ENCODE measurements at regions not wholly inside any gene's neighbourhood (a gene's known extent, or its start where the extent isn't known, plus 50 kb on each side); places are given as distances from the start of the nearest gene placed in this dataset.
"Not testable (repeated sequence)": the region's sequence is repeated elsewhere in the genome, so short reads cannot be mapped to it uniquely, and the experiment has no call there.

DNA sequence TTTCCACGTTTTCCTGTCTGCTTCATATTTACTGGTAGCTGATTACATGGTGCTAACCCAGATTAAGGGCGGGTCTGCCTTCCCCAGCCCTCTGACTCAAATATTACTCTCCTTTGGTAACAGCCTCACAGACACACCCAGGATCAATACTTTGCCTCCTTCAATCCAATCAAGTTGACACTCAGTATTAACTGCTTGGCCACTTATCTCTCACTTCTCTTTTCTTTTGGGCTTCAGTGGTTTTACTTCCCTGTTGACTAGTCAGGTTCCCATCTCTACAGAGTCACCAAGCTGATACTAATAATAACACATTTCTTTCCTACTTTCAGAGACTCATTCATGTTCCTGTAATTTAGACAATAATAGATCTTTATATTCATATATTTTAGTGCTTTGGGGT, 302.2 kb upstream of the MAP2 start:
- no peaks in the 10 kb centered on the region for H3K27me3 ChIP-seq (ENCODE audit: control insufficient read depth in 2 of 2, insufficient read depth in 2 of 2, low read length in 2 of 2)
- H3K36me3 ChIP-seq (ENCODE audit: control insufficient read depth in 2 of 3, insufficient read depth in 3 of 3, low read length in 3 of 3), result no peaks in the 10 kb centered on the region
- no peaks in the 10 kb centered on the region for H3K27me3 Mint-ChIP-seq
- H3K36me3 Mint-ChIP-seq, result no peaks in the 10 kb centered on the region
- ChIA-PET CTCF (no interaction called here), POLR2A (no interaction called here)
- no peak overlapping the region for H3K27ac ChIP-seq (ENCODE audit: low read depth, low read length)
- no peaks in the 10 kb centered on the region for H3K4me1 Mint-ChIP-seq
- H3K4me1 ChIP-seq (ENCODE audit: control insufficient read depth in 2 of 2, insufficient read depth in 2 of 2, low read length in 2 of 2), result no peaks in the 10 kb centered on the region
- peaks cover 0 to 15% (median 4%) of the 10 kb centered on the region in 11 donors for H3K9me3 Mint-ChIP-seq
- no peak overlapping the region for H3K4me3 Mint-ChIP-seq
- ATAC-seq (peak; percentile 56), DNase-seq (no peak)
- intact Hi-C loops (cut with micrococcal nuclease), result no loop called here
- H3K4me3 ChIP-seq (ENCODE audit: low read length), result no peak overlapping the region
- no peaks in the 10 kb centered on the region for H3K9me3 ChIP-seq (ENCODE audit: control insufficient read depth in 2 of 3, low read length in 3 of 3)
- no peak overlapping the region for H3K27ac Mint-ChIP-seq

DNA sequence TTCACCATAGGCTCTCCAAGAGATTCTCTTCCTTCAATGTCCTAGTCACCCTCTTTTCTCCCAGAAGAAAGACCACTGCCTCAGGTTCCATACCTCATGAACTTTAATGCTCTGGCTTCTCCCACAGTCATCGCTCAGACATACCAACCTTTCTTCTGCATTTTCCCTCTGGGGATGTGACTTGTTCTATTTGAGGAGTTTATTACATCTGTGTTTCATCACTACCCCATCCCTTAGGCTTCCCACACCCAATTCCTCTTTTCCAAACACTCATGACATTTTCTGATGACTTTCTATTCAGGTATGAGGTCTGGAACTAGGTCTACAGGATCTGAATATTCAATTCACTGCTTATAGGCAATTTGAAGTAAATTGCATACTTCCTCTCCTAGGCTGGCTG, 298.6 kb upstream of the MAP2 start:
- Mint-ChIP-seq H3K9me3 (peaks cover 0 to 11% (median 2%) of the 10 kb centered on the region in 11 donors), H3K4me1 (no peaks in the 10 kb centered on the region), H3K36me3 (no peaks in the 10 kb centered on the region), H3K4me3 (no peak overlapping the region), H3K27ac (peak overlapping the region in 1 of 9 donors; percentile 5), H3K27me3 (no peaks in the 10 kb centered on the region)
- CTCF ChIA-PET, result no interaction called here
- H3K36me3 ChIP-seq (ENCODE audit: control insufficient read depth in 2 of 3, insufficient read depth in 3 of 3, low read length in 3 of 3), result no peaks in the 10 kb centered on the region
- DNase-seq, result no peak
- POLR2A ChIA-PET, result no interaction called here
- no peaks in the 10 kb centered on the region for H3K9me3 ChIP-seq (ENCODE audit: control insufficient read depth in 2 of 3, low read length in 3 of 3)
- H3K27ac ChIP-seq (ENCODE audit: low read depth, low read length), result no peak overlapping the region
- H3K4me3 ChIP-seq (ENCODE audit: low read length), result no peak overlapping the region
- no peaks in the 10 kb centered on the region for H3K4me1 ChIP-seq (ENCODE audit: control insufficient read depth in 2 of 2, insufficient read depth in 2 of 2, low read length in 2 of 2)
- intact Hi-C loops (cut with micrococcal nuclease), result no loop called here
- ATAC-seq, result no peak
- H3K27me3 ChIP-seq (ENCODE audit: control insufficient read depth in 2 of 2, insufficient read depth in 2 of 2, low read length in 2 of 2), result no peaks in the 10 kb centered on the region

DNA sequence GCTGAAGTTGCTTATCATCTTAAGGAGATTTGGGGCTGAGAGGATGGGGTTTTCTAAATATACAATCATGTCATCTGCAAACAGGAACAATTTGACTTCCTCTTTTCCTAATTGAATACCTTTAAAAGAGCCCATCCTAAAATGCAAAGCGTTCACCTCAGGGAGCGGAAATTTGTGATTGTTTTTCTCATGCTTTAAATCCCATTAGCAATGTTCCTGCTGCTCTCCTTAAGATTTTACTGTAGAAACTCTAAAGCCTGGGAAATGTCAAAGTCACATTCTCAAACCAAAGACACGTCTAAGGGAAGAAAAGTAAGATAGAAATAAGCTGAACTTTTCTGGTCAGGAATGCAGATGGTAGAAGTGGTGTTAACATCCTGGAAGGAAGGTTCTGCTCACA, 285.8 kb upstream of the MAP2 start:
- Mint-ChIP-seq H3K36me3 (no peaks in the 10 kb centered on the region), H3K27me3 (peaks cover 0 to 3% (median 0%) of the 10 kb centered on the region in 5 donors), H3K4me1 (no peaks in the 10 kb centered on the region), H3K4me3 (no peak overlapping the region), H3K9me3 (peaks cover 0 to 7% (median 0%) of the 10 kb centered on the region in 11 donors), H3K27ac (no peak overlapping the region)
- Histone ChIP-seq H3K36me3 (ENCODE audit: control insufficient read depth in 2 of 3, insufficient read depth in 3 of 3, low read length in 3 of 3) (no peaks in the 10 kb centered on the region), H3K9me3 (ENCODE audit: control insufficient read depth in 2 of 3, low read length in 3 of 3) (no peaks in the 10 kb centered on the region), H3K27me3 (ENCODE audit: control insufficient read depth in 2 of 2, insufficient read depth in 2 of 2, low read length in 2 of 2) (no peaks in the 10 kb centered on the region), H3K4me3 (ENCODE audit: low read length) (no peak overlapping the region), H3K4me1 (ENCODE audit: control insufficient read depth in 2 of 2, insufficient read depth in 2 of 2, low read length in 2 of 2) (no peaks in the 10 kb centered on the region), H3K27ac (ENCODE audit: low read depth, low read length) (no peak overlapping the region)
- intact Hi-C loops (cut with micrococcal nuclease), result no loop called here
- DNase-seq (no peak), ATAC-seq (no peak)
- CTCF ChIA-PET, result no interaction called here
- POLR2A ChIA-PET, result no interaction called here

DNA sequence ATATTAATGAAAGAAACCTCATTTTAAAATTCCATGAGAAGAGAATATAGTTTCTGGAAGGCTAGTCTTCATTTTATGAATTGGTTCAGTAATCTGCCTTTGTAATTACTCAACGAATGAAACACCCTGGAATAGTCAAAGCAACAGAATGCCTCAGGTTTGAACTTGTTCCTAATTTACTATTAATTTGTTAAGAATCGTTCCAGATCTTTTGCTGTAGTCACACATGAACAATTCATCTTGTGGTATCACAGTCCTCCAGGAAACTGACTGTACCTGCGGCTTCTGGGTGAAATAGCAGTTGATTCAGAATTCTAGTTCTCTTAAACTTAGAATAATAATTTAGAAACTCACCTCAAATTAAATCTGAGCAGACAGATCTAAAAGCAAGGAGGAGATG, 282.7 kb upstream of the MAP2 start:
- H3K4me3 Mint-ChIP-seq, result no peak overlapping the region
- H3K4me1 ChIP-seq (ENCODE audit: control insufficient read depth in 2 of 2, insufficient read depth in 2 of 2, low read length in 2 of 2), result no peaks in the 10 kb centered on the region
- intact Hi-C loops (cut with micrococcal nuclease), result no loop called here
- POLR2A ChIA-PET, result no interaction called here
- H3K27ac ChIP-seq (ENCODE audit: low read depth, low read length), result no peak overlapping the region
- H3K4me1 Mint-ChIP-seq, result no peaks in the 10 kb centered on the region
- H3K9me3 ChIP-seq (ENCODE audit: control insufficient read depth in 2 of 3, low read length in 3 of 3), result no peaks in the 10 kb centered on the region
- H3K27me3 ChIP-seq (ENCODE audit: control insufficient read depth in 2 of 2, insufficient read depth in 2 of 2, low read length in 2 of 2), result no peaks in the 10 kb centered on the region
- H3K27me3 Mint-ChIP-seq, result peaks cover 0 to 3% (median 0%) of the 10 kb centered on the region in 5 donors
- DNase-seq (no peak), ATAC-seq (no peak)
- H3K36me3 ChIP-seq (ENCODE audit: control insufficient read depth in 2 of 3, insufficient read depth in 3 of 3, low read length in 3 of 3), result no peaks in the 10 kb centered on the region
- H3K36me3 Mint-ChIP-seq, result no peaks in the 10 kb centered on the region
- H3K4me3 ChIP-seq (ENCODE audit: low read length), result no peak overlapping the region
- H3K9me3 Mint-ChIP-seq, result peaks cover 0 to 7% (median 3%) of the 10 kb centered on the region in 11 donors
- no peak overlapping the region for H3K27ac Mint-ChIP-seq
- CTCF ChIA-PET, result no interaction called here

DNA sequence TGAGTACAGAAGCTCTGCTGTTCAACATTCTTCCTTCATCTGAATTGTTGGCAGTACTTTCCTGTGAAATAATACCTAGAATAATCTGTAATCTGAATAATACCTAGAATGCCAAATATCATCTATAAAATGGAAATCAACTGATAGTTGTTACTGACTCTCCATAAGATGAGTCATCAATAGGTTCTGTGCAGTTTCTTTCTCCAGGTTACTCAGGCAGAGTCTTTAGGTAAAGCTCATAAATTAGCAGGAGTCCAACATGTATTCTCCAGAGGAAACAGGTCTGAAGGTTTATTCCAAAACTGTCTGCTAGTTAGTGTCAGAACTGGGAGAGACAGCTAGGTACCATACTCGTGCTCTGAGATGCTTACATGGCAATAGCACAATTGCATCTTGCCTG, 282.0 kb upstream of the MAP2 start:
- Histone ChIP-seq H3K27ac (ENCODE audit: low read depth, low read length) (no peak overlapping the region), H3K4me1 (ENCODE audit: control insufficient read depth in 2 of 2, insufficient read depth in 2 of 2, low read length in 2 of 2) (no peaks in the 10 kb centered on the region), H3K4me3 (ENCODE audit: low read length) (no peak overlapping the region), H3K27me3 (ENCODE audit: control insufficient read depth in 2 of 2, insufficient read depth in 2 of 2, low read length in 2 of 2) (no peaks in the 10 kb centered on the region), H3K9me3 (ENCODE audit: control insufficient read depth in 2 of 3, low read length in 3 of 3) (no peaks in the 10 kb centered on the region), H3K36me3 (ENCODE audit: control insufficient read depth in 2 of 3, insufficient read depth in 3 of 3, low read length in 3 of 3) (no peaks in the 10 kb centered on the region)
- Mint-ChIP-seq H3K4me3 (no peak overlapping the region), H3K36me3 (no peaks in the 10 kb centered on the region), H3K9me3 (peaks cover 0 to 7% (median 0%) of the 10 kb centered on the region in 11 donors), H3K27ac (no peak overlapping the region), H3K4me1 (no peaks in the 10 kb centered on the region), H3K27me3 (peaks cover 0 to 3% (median 0%) of the 10 kb centered on the region in 5 donors)
- DNase-seq (no peak), ATAC-seq (no peak)
- CTCF ChIA-PET, result no interaction called here
- intact Hi-C loops (cut with micrococcal nuclease), result no loop called here
- POLR2A ChIA-PET, result no interaction called here

DNA sequence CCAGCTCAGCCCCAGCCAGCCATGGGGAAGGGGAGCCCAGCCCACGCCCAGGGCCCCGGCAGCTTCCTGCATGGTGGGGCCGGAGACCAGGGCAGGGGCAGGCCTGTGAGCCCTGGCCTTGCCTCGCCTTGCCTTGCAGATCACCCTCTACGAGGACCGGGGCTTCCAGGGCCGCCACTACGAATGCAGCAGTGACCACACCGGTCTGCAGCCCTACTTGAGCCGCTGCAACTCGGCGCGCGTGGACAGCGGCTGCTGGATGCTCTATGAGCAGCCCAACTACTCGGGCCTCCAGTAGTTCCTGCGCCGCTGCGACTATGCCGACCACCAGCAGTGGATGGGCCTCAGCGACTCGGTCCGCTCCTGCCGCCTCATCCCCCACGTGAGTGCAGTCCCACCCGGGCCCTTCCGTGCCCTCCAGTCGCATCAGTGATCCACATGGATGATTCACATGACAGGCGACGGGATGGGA, 278.6 kb upstream of the MAP2 start:
- H3K27ac Mint-ChIP-seq; H3K9me3 ChIP-seq (ENCODE audit: control insufficient read depth in 2 of 3, low read length in 3 of 3); H3K27ac ChIP-seq (ENCODE audit: low read depth, low read length); CTCF ChIA-PET; intact Hi-C loops (cut with micrococcal nuclease); H3K4me3 ChIP-seq (ENCODE audit: low read length); H3K27me3 ChIP-seq (ENCODE audit: control insufficient read depth in 2 of 2, insufficient read depth in 2 of 2, low read length in 2 of 2); DNase-seq; H3K4me3 Mint-ChIP-seq; H3K9me3 Mint-ChIP-seq; H3K36me3 ChIP-seq (ENCODE audit: control insufficient read depth in 2 of 3, insufficient read depth in 3 of 3, low read length in 3 of 3); ATAC-seq; POLR2A ChIA-PET; H3K27me3 Mint-ChIP-seq; H3K4me1 Mint-ChIP-seq; H3K4me1 ChIP-seq (ENCODE audit: control insufficient read depth in 2 of 2, insufficient read depth in 2 of 2, low read length in 2 of 2); H3K36me3 Mint-ChIP-seq: not testable (repeated sequence)

DNA sequence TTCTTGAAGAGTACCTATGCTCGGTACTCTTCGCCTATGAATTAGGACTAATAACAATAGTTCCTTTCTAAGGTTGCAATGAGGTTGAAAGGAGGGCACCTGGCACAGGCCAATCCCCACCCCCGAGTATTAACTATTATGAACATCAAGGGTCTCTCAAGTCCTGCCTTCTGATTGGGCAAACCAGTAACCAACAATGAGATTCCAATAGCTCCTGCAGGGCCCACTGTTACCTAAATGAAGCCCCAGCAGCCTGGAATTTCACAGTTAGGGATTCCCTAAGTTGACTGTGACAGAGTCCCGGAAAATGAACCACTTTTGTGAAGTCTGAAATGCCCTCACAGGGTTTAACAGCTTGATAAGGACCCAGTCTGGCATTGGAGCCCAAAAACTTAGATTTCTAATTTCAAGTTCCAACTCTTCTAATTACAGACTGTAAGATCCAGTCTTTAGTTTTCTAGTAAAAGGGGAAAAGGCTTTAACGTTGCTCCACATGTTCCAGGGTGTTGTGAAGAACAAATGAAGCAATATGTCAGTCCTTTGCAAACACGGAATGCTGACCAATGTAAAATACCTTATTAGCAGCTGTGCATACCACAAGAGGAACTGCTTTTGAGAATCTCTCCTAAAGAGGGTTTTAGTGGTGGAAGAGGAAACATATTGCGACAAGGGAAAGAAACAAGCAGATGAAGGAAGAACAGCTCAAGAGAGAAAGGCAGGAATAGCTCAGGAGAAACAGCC, 277.7 kb upstream of the MAP2 start:
- ChIA-PET POLR2A (no interaction called here), CTCF (no interaction called here)
- ATAC-seq, result peak; percentile 24
- Mint-ChIP-seq H3K4me3 (no peak overlapping the region), H3K36me3 (no peaks in the 10 kb centered on the region), H3K27me3 (peaks cover 0 to 3% (median 0%) of the 10 kb centered on the region in 5 donors), H3K27ac (no peak overlapping the region), H3K4me1 (peaks cover 0 to 2% (median 0%) of the 10 kb centered on the region in 7 donors), H3K9me3 (peaks cover 0 to 6% (median 0%) of the 10 kb centered on the region in 11 donors)
- intact Hi-C loops (cut with micrococcal nuclease), result no loop called here
- Histone ChIP-seq H3K4me3 (ENCODE audit: low read length) (no peak overlapping the region), H3K36me3 (ENCODE audit: control insufficient read depth in 2 of 3, insufficient read depth in 3 of 3, low read length in 3 of 3) (no peaks in the 10 kb centered on the region), H3K27ac (ENCODE audit: low read depth, low read length) (no peak overlapping the region), H3K9me3 (ENCODE audit: control insufficient read depth in 2 of 3, low read length in 3 of 3) (no peaks in the 10 kb centered on the region), H3K4me1 (ENCODE audit: control insufficient read depth in 2 of 2, insufficient read depth in 2 of 2, low read length in 2 of 2) (no peaks in the 10 kb centered on the region), H3K27me3 (ENCODE audit: control insufficient read depth in 2 of 2, insufficient read depth in 2 of 2, low read length in 2 of 2) (no peaks in the 10 kb centered on the region)
- no peak for DNase-seq

Data from naive thymus-derived CD4-positive, alpha-beta T cell (primary cell).